ENCODE measurements at regions not wholly inside any gene's neighbourhood (a gene's known extent, or its start where the extent isn't known, plus 50 kb on each side); places are given as distances from the start of the nearest gene placed in this dataset.

DNA sequence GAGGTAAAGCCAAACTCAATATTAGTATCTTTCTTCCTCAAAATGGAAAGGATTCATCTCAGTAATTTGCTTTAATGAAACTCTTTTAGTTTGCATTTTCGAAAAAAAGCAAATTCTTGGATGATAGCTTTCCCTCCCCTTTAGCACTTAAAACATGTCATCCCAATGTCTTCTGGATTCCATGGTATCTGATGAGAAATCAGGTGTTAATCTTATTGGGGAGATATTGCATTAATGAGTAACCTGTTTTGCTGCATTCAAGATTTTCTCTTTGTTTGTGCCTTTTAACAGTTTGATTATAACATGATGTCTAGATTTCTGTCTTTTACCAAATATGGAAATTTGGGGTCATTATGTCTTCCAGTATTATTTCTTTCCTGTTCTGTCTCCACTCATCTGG, 405.1 kb upstream of the FOXG1 start:
- no peak for DNase-seq (ENCODE audit: extremely low spot score, unreplicated experiment)
- Mint-ChIP-seq H3K9me3 (ENCODE audit: unreplicated experiment) (peaks cover 37% of the 10 kb centered on the region), H3K4me3 (ENCODE audit: unreplicated experiment) (no peak overlapping the region), H3K4me1 (ENCODE audit: unreplicated experiment) (no peaks in the 10 kb centered on the region), H3K36me3 (ENCODE audit: unreplicated experiment) (no peaks in the 10 kb centered on the region), H3K27me3 (ENCODE audit: unreplicated experiment) (peaks cover 2% of the 10 kb centered on the region), H3K27ac (ENCODE audit: unreplicated experiment) (no peak overlapping the region)
- TF ChIP-seq, protein P1, sequence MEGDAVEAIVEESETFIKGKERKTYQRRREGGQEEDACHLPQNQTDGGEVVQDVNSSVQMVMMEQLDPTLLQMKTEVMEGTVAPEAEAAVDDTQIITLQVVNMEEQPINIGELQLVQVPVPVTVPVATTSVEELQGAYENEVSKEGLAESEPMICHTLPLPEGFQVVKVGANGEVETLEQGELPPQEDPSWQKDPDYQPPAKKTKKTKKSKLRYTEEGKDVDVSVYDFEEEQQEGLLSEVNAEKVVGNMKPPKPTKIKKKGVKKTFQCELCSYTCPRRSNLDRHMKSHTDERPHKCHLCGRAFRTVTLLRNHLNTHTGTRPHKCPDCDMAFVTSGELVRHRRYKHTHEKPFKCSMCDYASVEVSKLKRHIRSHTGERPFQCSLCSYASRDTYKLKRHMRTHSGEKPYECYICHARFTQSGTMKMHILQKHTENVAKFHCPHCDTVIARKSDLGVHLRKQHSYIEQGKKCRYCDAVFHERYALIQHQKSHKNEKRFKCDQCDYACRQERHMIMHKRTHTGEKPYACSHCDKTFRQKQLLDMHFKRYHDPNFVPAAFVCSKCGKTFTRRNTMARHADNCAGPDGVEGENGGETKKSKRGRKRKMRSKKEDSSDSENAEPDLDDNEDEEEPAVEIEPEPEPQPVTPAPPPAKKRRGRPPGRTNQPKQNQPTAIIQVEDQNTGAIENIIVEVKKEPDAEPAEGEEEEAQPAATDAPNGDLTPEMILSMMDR (IDR thresholded peaks at IDR 0.05): no peak

DNA sequence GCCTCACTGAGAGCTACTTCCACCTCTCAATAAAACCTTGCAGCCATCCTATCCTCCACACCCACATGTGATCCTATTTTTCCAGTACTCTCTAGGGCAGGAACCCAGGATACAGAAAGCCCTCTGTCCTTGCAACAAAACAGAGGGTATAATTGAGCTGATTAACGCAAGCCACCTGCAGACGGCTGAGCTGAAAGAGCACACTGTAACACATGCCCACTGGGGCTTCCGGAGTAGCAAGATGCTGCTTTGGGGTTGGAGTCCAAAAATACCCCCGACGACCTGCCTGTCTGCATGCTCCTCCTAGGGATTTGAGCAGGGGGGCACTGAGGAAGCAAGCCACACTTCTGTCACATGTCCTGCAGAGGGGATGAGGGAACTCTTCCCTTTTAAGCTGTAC, 401.1 kb upstream of the FOXG1 start:
- H3K27ac Mint-ChIP-seq (ENCODE audit: unreplicated experiment): no peak overlapping the region
- H3K9me3 Mint-ChIP-seq (ENCODE audit: unreplicated experiment): peaks cover 25% of the 10 kb centered on the region
- no peak overlapping the region for H3K4me3 Mint-ChIP-seq (ENCODE audit: unreplicated experiment)
- DNase-seq (ENCODE audit: extremely low spot score, unreplicated experiment): no peak
- H3K27me3 Mint-ChIP-seq (ENCODE audit: unreplicated experiment): peaks cover 4% of the 10 kb centered on the region
- H3K4me1 Mint-ChIP-seq (ENCODE audit: unreplicated experiment): peaks cover 3% of the 10 kb centered on the region
- TF ChIP-seq, protein P1 (IDR thresholded peaks at IDR 0.05): no peak
- no peaks in the 10 kb centered on the region for H3K36me3 Mint-ChIP-seq (ENCODE audit: unreplicated experiment)

DNA sequence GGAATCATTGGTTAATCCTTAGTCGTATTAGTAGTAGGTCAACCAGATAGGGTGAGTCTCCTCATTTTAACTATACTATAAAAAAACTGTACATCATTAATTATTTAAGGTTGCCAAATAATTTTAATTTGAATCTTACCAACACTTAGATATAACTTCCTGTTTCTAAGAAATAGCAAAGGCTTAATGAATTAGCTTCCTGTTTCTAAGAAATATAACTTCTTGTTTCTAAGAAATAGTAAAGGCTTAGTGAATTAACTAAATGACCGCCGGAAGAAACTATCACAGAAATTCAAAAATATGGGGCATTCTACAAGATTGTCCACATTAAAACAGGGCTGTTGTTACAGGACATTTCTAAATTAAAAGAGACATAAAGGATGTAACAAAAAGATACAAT, 392.9 kb upstream of the FOXG1 start:
- Mint-ChIP-seq H3K27ac (ENCODE audit: unreplicated experiment) (no peak overlapping the region), H3K27me3 (ENCODE audit: unreplicated experiment) (peaks cover 2% of the 10 kb centered on the region), H3K36me3 (ENCODE audit: unreplicated experiment) (no peaks in the 10 kb centered on the region), H3K9me3 (ENCODE audit: unreplicated experiment) (no peaks in the 10 kb centered on the region), H3K4me3 (ENCODE audit: unreplicated experiment) (no peak overlapping the region), H3K4me1 (ENCODE audit: unreplicated experiment) (no peaks in the 10 kb centered on the region)
- no peak for DNase-seq (ENCODE audit: extremely low spot score, unreplicated experiment)
- TF ChIP-seq, protein P1 (IDR thresholded peaks at IDR 0.05): no peak

- Mint-ChIP-seq H3K36me3 (ENCODE audit: unreplicated experiment) (no peaks in the 10 kb centered on the region), H3K4me1 (ENCODE audit: unreplicated experiment) (no peaks in the 10 kb centered on the region), H3K4me3 (ENCODE audit: unreplicated experiment) (no peak overlapping the region), H3K27ac (ENCODE audit: unreplicated experiment) (no peak overlapping the region), H3K27me3 (ENCODE audit: unreplicated experiment) (no peaks in the 10 kb centered on the region), H3K9me3 (ENCODE audit: unreplicated experiment) (no peaks in the 10 kb centered on the region)
- no peak for DNase-seq (ENCODE audit: extremely low spot score, unreplicated experiment)
- TF ChIP-seq, protein P1 (IDR thresholded peaks at IDR 0.05): peak; percentile 55
Measured at GRCh38 chr14:28375295-28375694, 391.3 kb upstream of the FOXG1 start.

GRCh38 chr14:28381656-28382055, 384.9 kb upstream of the FOXG1 start:
- no peaks in the 10 kb centered on the region for H3K27me3 Mint-ChIP-seq (ENCODE audit: unreplicated experiment)
- H3K9me3 Mint-ChIP-seq (ENCODE audit: unreplicated experiment): no peaks in the 10 kb centered on the region
- no peak overlapping the region for H3K27ac Mint-ChIP-seq (ENCODE audit: unreplicated experiment)
- no peak overlapping the region for H3K4me3 Mint-ChIP-seq (ENCODE audit: unreplicated experiment)
- TF ChIP-seq, protein P1 (IDR thresholded peaks at IDR 0.05): no peak
- DNase-seq (ENCODE audit: extremely low spot score, unreplicated experiment): no peak
- H3K36me3 Mint-ChIP-seq (ENCODE audit: unreplicated experiment): no peaks in the 10 kb centered on the region
- H3K4me1 Mint-ChIP-seq (ENCODE audit: unreplicated experiment): peaks cover 17% of the 10 kb centered on the region

Data from osteocyte (in vitro differentiated cells).